RPMI8226 (cell line): ENCODE measurements at regions not wholly inside any gene's neighbourhood (a gene's known extent, or its start where the extent isn't known, plus 50 kb on each side); places are given as distances from the start of the nearest gene placed in this dataset.
"Not testable (repeated sequence)": the region's sequence is repeated elsewhere in the genome, so short reads cannot be mapped to it uniquely, and the experiment has no call there.

ENCODE experiments used
- DNase-seq: peaks from one replicate; pipeline ENCODE4 v3.0.0-alpha.2; 2015

- DNase-seq, result no peak
Observed at GRCh38 chr10:63929831-63930467, 408.7 kb downstream of the REEP3 start.

- DNase-seq, result no peak
Observed at GRCh38 chr10:63930584-63930983, 409.4 kb downstream of the REEP3 start.

- no peak for DNase-seq
Observed at GRCh38 chr10:63935705-63936104, 414.5 kb downstream of the REEP3 start.

GRCh38 chr10:63940277-63940922, 419.2 kb downstream of the REEP3 start:
- DNase-seq, result no peak

- DNase-seq, result no peak
Observed at GRCh38 chr10:63964406-63964805, 443.2 kb downstream of the REEP3 start.

- DNase-seq, result no peak
Observed at GRCh38 chr10:63965846-63966245, 444.6 kb downstream of the REEP3 start.

GRCh38 chr10:63972949-63973827, 452.0 kb downstream of the REEP3 start:
- no peak for DNase-seq

GRCh38 chr10:63976538-63976937, 455.3 kb downstream of the REEP3 start:
- peak; percentile 40 for DNase-seq

- peak; percentile 15 for DNase-seq
Observed at GRCh38 chr10:63977329-63977923, 456.2 kb downstream of the REEP3 start.

- not testable (repeated sequence) for DNase-seq
Observed at GRCh38 chr10:63980870-63981269, 459.7 kb downstream of the REEP3 start.

- DNase-seq, result not testable (repeated sequence)
Observed at GRCh38 chr10:63984061-63984460, 462.9 kb downstream of the REEP3 start.

GRCh38 chr10:63986536-63986935, 465.3 kb downstream of the REEP3 start:
- no peak for DNase-seq

- no peak for DNase-seq
Observed at GRCh38 chr10:63987212-63987611, 466.0 kb downstream of the REEP3 start.

- no peak for DNase-seq
Observed at GRCh38 chr10:63994371-63994770, 473.2 kb downstream of the REEP3 start.

- no peak for DNase-seq
Observed at GRCh38 chr10:64007157-64007556, 486.0 kb downstream of the REEP3 start.

- DNase-seq, result no peak
Observed at GRCh38 chr10:64010711-64011110, 489.5 kb downstream of the REEP3 start.

- no peak for DNase-seq
Observed at GRCh38 chr10:64011912-64012714, 490.9 kb downstream of the REEP3 start.

GRCh38 chr10:64014281-64014680, 493.1 kb downstream of the REEP3 start:
- DNase-seq, result no peak

GRCh38 chr10:64023926-64024470, 502.8 kb downstream of the REEP3 start:
- DNase-seq, result no peak

GRCh38 chr10:64033711-64034110, 512.5 kb downstream of the REEP3 start:
- no peak for DNase-seq

GRCh38 chr10:64036321-64036930, 515.2 kb downstream of the REEP3 start:
- no peak for DNase-seq
